GM18519 (cell line): ENCODE measurements at regions not wholly inside any gene's neighbourhood (a gene's known extent, or its start where the extent isn't known, plus 50 kb on each side); places are given as distances from the start of the nearest gene placed in this dataset.

Experiments used
- ATAC-seq: cut with Tn5 transposase; IDR thresholded peaks from one replicate; pipeline ENCODE4 v1.9.1; 2021; ENCODE audit warnings: mild to moderate bottlenecking, moderate library complexity; ENCODE audit not compliant: unreplicated experiment, low FRiP score

GRCh38 chr13:78732445-78733017 lies 73.6 kb upstream of the OBI1 start:
- ATAC-seq: no peak

- ATAC-seq: no peak
Measured at GRCh38 chr13:78722700-78723099, 63.7 kb upstream of the OBI1 start.

- ATAC-seq: no peak
Measured at GRCh38 chr13:78719367-78719766, 60.4 kb upstream of the OBI1 start.

GRCh38 chr13:78714717-78715116 lies 55.8 kb upstream of the OBI1 start:
- ATAC-seq: no peak

- ATAC-seq: no peak
Measured at GRCh38 chr13:78712831-78713230, 53.9 kb upstream of the OBI1 start.

GRCh38 chr13:78709028-78709427 lies 50.1 kb upstream of the OBI1 start:
- ATAC-seq: no peak
